UCSD-AML1 (cell line): ENCODE measurements at regions not wholly inside any gene's neighbourhood (a gene's known extent, or its start where the extent isn't known, plus 50 kb on each side); places are given as distances from the start of the nearest gene placed in this dataset.

Experiments used
- DNase-seq: peaks from one replicate; lab custom pipeline; 2025; ENCODE audit not compliant: unreplicated experiment; lab: John Stamatoyannopoulos, UW

GRCh38 chr5:24862117-24862516 is 217.3 kb upstream of the CDH10 start:
- DNase-seq = no peak

- DNase-seq = no peak
Measured at GRCh38 chr5:24855485-24855884, 210.7 kb upstream of the CDH10 start.

GRCh38 chr5:24854850-24855249 is 210.1 kb upstream of the CDH10 start:
- DNase-seq = no peak

- no peak for DNase-seq
Measured at GRCh38 chr5:24854350-24854749, 209.6 kb upstream of the CDH10 start.

GRCh38 chr5:24850926-24851486 is 206.2 kb upstream of the CDH10 start:
- DNase-seq = no peak

- DNase-seq = no peak
Measured at GRCh38 chr5:24849210-24849609, 204.4 kb upstream of the CDH10 start.

- DNase-seq = no peak
Measured at GRCh38 chr5:24831989-24832388, 187.2 kb upstream of the CDH10 start.

- DNase-seq = no peak
Measured at GRCh38 chr5:24823625-24824024, 178.8 kb upstream of the CDH10 start.

GRCh38 chr5:24819841-24820240 is 175.1 kb upstream of the CDH10 start:
- no peak for DNase-seq

- DNase-seq = no peak
Measured at GRCh38 chr5:24817966-24818365, 173.2 kb upstream of the CDH10 start.

- DNase-seq = no peak
Measured at GRCh38 chr5:24816206-24816605, 171.4 kb upstream of the CDH10 start.

- DNase-seq = no peak
Measured at GRCh38 chr5:24805230-24805629, 160.5 kb upstream of the CDH10 start.

GRCh38 chr5:24804221-24804681 is 159.5 kb upstream of the CDH10 start:
- DNase-seq = no peak

GRCh38 chr5:24791326-24791725 is 146.5 kb upstream of the CDH10 start:
- DNase-seq = no peak

- DNase-seq = no peak
Measured at GRCh38 chr5:24789611-24790351, 145.0 kb upstream of the CDH10 start.

- no peak for DNase-seq
Measured at GRCh38 chr5:24788829-24789514, 144.2 kb upstream of the CDH10 start.

- DNase-seq = no peak
Measured at GRCh38 chr5:24786108-24786507, 141.3 kb upstream of the CDH10 start.

- no peak for DNase-seq
Measured at GRCh38 chr5:24783596-24783995, 138.8 kb upstream of the CDH10 start.

GRCh38 chr5:24777392-24777791 is 132.6 kb upstream of the CDH10 start:
- DNase-seq = no peak

- no peak for DNase-seq
Measured at GRCh38 chr5:24773261-24773660, 128.5 kb upstream of the CDH10 start.

- DNase-seq = no peak
Measured at GRCh38 chr5:24767086-24767485, 122.3 kb upstream of the CDH10 start.

- DNase-seq = no peak
Measured at GRCh38 chr5:24765219-24765618, 120.4 kb upstream of the CDH10 start.
